Left renal cortex interstitium (tissue), 4 donors: ENCODE measurements at regions not wholly inside any gene's neighbourhood (a gene's known extent, or its start where the extent isn't known, plus 50 kb on each side); places are given as distances from the start of the nearest gene placed in this dataset.
A peak's percentile ranks its signal among the peaks of the same experiment; 100 is the strongest.

ENCODE experiments used
- DNase-seq, 4 donors: peaks; one replicate each; pipeline ENCODE4 v3.0.0-alpha.2; 2013; ENCODE audit warnings: low read depth in 4 of 4, low spot score in 2 of 4, missing footprints in 1 of 4

GRCh38 chr3:18010001-18010400 lies 267.6 kb upstream of the TBC1D5 start:
- no peak for DNase-seq

- DNase-seq: no peak
These were observed 266.4 kb upstream of the TBC1D5 start for GRCh38 chr3:18008706-18009368.

DNA sequence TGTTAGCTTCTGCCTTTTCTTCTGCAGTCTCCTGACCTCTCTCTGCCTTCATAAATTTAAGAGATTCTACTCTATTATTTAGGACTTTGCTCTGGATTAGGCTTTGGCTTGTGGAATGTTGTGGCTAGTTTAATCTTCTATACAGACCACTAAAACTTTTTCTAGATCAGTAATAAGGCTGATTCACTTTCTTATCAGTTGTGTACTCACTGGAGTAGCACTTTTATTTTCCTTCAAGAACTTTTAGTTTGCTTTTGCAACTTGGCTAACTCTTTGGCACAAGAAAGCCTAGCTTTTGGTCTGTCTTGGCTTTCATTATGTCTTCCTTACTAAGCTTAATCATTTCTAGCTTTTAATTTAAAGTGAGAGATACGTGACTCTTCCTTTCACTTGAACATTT lies 265.5 kb upstream of the TBC1D5 start:
- no peak for DNase-seq

- DNase-seq: no peak
These were observed 253.3 kb upstream of the TBC1D5 start for GRCh38 chr3:17995769-17996168.

GRCh38 chr3:17994167-17994566 lies 251.7 kb upstream of the TBC1D5 start:
- no peak for DNase-seq

- DNase-seq: no peak
These were observed 248.0 kb upstream of the TBC1D5 start for GRCh38 chr3:17990390-17990789.

DNA sequence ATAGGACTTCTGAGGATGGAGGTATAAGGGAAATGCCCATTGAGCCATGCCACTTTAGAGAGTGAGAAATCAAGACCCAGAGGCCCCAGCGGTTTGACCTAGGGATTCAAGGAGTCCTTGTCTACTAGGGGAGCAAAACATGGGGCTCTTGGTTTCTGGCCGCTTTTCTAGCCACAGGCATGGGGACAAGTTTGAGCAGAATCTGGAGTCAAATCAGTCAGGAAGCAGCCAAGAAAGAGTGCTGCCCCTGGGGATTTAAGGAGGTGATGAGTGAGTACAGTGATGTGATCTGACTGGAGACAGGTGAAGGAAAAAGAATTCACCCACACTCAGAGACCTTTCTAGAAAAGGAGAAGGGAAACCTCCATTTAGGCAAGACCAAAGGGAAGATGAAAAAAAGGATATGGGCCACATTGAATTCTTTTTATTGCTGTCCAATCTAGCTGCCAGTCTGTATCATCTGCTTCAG lies 244.0 kb upstream of the TBC1D5 start:
- DNase-seq: no peak

DNA sequence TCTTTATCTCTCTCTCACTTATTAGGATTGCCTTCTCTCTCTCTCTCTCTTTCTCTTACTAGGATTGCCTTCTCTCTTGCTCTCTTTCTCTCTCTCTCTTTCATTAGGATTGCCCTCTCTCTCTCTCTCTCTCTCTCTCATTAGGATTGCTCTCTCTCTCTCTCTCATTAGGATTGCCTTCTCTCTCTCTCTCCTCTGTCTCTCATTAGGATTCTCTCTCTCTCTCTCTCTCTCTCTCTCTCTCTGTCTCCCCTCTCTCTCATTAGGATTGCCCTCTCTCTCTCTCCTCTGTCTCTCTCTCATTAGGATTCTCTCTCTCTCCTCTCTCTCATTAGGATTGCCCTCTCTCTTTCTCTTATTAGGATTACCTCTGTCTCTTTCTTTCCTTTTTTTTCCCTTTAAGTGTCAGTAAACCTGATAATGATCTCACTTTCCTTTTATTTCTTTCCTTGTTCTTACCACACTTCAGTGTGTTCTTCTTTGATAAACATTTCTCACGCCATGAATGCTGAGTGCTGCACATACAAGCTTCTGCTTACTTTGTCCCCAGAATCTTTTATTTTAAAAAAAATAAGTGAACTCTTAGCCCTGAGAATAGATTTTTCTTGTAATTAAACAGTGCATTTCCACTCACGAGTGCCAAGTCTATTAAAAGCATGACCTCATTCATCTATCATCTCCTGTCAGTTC lies 243.4 kb upstream of the TBC1D5 start:
- no peak for DNase-seq

DNA sequence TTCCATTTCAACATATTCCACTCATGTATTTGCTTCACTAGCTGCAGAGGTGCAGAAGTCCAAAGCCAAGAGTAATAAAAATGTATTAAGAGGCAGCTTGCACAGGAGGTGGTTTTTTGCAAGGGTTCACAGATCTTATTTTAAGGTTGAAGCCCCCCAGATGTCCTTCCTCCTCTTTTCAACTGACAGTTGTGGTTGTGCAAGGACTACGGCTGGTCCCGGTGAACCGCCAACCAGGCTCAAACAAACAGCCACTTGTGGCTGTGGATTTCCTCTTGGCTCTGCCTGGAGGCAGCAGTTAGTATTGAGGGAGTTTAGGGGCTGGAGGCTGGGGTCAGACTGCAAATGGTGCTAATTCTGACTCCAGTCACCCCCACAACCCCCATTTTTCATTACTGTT lies 240.7 kb upstream of the TBC1D5 start:
- no peak for DNase-seq

DNA sequence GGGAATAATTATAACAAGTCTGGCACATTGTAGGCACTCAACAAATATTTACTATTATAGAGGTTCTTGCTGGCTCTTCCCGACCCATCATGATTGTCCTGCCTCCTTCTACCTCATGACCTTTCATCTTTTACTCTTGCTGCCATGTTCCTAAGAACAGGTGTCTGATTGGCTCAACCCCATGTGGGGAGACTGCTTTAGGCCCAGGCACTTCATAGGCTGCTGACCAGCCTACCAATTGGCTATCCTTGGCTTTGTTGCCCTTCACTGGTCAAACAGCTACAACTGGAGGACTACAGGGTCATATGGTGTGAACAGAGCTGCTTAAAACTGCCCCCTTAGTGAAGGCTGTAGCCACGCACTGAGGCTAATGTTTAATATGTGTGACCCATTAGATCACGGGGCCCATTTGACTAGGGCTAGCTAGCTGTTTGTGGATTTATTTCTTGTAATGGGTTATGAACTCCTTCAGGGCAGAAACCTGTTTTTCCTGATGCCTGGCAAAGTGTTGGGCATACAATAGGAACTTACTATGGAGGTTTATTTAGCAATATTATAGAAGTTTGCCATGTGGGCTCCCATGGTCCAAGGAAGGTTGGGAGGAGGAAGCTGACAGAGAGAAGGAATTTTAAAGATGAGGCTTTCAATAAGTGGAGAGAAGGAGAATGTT lies 239.9 kb upstream of the TBC1D5 start:
- no peak for DNase-seq

DNA sequence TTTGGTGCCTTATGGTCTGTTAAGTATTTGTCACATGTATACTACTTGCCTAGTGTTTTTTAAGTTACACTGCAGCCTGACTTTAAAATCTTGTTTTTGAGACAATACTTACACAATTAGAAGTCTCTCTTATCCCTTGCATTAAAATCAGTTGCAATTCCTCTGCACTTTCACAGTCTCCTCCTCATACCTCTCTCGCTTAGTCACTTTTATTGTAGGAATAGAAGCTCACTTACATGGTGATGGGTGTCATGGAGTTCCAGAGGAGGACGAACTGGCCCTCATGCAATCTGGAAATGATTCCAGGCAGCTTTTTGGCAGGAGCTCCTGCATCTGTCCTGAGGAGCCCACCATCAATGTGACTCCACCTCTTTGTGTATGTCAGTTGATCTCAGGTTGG lies 238.4 kb upstream of the TBC1D5 start:
- no peak for DNase-seq

GRCh38 chr3:17979911-17980310 lies 237.5 kb upstream of the TBC1D5 start:
- DNase-seq: no peak

DNA sequence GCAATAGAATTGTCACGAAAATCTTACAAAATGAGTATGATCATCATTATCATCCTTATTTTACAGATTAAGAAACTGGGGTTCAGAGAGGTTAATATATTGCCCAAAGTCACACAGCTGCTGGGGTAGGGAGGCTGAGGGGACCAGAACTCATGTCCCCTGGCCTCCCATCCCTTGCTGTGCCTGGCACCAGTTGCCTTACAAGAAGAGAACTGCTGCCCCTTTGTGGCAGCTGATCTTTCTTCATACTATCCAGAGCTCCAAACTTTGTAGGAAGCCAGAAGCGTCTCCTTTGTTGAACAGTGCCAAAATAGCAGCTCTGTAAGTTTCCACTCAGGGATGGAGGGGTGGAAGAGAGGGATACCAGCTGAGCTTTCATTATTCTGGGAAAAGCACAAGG lies 236.8 kb upstream of the TBC1D5 start:
- DNase-seq: no peak

GRCh38 chr3:17974206-17974841 lies 231.9 kb upstream of the TBC1D5 start:
- no peak for DNase-seq

- DNase-seq: peak in 2 of 4 donors; percentile 23 to 27
These were observed 230.8 kb upstream of the TBC1D5 start for GRCh38 chr3:17972959-17973906.

DNA sequence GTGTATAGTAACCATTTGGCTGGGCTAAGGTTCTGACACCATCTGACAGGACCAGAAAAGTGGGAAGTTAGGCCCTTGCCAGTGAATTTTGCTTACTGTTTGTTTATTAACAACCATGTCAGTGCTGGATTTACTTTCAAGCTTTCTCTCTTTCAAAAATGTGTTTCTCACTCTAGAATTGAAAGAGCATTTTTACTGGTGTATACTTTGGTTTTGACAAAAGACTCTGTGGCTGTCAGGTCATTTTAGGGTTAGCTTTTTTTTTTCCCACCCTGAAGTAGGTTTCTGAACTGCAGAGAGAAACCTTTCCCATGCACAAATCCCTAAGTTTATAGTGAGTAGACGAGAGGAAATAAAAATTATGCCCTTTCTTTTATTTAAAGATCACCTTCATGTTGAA lies 230.0 kb upstream of the TBC1D5 start:
- DNase-seq: peak in 1 of 4 donors; percentile 15

GRCh38 chr3:17972030-17972429 lies 229.6 kb upstream of the TBC1D5 start:
- DNase-seq: no peak

DNA sequence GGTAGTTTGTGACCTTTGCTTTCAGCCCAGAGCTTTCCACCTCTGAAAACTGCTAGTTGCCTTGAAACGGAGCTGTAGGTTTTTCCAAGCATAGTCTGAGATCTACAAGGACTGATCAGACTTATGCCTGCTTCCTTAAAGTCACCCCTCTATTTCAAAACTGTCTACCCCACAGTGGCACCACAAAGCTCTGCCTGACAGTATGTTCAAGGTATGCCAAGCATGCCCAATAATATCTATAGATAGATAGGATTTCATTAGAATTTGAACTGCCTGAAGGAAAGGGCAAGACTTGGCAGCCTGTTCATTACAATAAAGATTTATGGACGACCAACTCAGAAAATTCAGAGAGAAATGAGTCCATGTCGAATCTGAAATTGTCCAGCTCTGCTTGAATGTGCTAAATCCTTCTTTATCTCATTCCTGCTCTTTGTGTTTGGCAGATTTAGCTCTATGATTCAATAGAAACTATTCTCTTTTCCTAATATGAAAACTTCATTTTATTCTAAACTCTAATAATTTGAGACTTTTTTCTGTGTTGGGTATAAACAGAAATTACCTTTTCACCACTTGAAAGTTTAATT lies 227.6 kb upstream of the TBC1D5 start:
- no peak for DNase-seq

DNA sequence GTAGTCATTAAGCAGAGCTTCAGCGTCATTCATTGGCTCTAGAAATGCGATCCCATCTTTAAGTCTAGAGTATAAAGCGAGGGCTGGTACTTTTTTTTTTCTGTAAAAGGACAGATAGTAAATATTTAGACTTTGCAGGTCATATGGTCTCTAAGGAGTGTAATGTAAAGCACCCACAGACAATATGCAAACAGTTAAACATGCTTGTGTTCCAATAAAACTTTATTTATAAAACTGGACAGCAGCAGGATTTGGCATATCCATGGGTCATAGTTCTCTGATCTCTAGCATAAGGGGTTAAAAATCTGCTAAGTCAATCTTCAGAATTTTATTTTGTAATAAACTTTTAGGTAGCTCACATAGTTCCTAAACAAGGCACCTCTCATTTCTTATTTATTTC lies 226.8 kb upstream of the TBC1D5 start:
- no peak for DNase-seq
